GM12874 (cell line): ENCODE measurements at regions not wholly inside any gene's neighbourhood (a gene's known extent, or its start where the extent isn't known, plus 50 kb on each side); places are given as distances from the start of the nearest gene placed in this dataset.

Source experiments
- TF ChIP-seq, protein P1 (sequence below): IDR thresholded peaks from 2 replicates; pipeline ENCODE4 v1.5.1; 2011; ENCODE audit warnings: low read depth, mild to moderate bottlenecking, control low read depth, low read length, moderate library complexity; ENCODE audit not compliant: insufficient read depth

DNA sequence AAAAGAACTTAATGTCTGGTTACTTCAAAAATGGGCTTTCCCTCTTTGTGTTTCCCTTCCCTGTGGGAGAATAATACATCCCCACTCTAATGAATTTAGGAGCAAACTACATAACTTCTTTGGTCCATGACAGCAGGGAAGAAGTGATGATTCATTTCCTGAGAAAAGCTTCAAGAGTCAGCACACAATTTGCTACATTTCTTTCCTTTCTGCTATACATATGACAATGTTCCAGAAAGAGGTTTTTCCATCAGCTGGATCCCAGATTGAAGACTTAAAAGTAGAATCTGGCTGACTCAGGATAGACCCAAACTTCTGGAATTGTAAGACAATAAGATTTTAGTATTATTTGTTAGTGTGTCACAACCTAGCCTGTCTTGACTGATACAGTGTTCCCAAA lies 126.1 kb downstream of the DRD1 start:
- TF ChIP-seq, protein P1, sequence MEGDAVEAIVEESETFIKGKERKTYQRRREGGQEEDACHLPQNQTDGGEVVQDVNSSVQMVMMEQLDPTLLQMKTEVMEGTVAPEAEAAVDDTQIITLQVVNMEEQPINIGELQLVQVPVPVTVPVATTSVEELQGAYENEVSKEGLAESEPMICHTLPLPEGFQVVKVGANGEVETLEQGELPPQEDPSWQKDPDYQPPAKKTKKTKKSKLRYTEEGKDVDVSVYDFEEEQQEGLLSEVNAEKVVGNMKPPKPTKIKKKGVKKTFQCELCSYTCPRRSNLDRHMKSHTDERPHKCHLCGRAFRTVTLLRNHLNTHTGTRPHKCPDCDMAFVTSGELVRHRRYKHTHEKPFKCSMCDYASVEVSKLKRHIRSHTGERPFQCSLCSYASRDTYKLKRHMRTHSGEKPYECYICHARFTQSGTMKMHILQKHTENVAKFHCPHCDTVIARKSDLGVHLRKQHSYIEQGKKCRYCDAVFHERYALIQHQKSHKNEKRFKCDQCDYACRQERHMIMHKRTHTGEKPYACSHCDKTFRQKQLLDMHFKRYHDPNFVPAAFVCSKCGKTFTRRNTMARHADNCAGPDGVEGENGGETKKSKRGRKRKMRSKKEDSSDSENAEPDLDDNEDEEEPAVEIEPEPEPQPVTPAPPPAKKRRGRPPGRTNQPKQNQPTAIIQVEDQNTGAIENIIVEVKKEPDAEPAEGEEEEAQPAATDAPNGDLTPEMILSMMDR: no peak

DNA sequence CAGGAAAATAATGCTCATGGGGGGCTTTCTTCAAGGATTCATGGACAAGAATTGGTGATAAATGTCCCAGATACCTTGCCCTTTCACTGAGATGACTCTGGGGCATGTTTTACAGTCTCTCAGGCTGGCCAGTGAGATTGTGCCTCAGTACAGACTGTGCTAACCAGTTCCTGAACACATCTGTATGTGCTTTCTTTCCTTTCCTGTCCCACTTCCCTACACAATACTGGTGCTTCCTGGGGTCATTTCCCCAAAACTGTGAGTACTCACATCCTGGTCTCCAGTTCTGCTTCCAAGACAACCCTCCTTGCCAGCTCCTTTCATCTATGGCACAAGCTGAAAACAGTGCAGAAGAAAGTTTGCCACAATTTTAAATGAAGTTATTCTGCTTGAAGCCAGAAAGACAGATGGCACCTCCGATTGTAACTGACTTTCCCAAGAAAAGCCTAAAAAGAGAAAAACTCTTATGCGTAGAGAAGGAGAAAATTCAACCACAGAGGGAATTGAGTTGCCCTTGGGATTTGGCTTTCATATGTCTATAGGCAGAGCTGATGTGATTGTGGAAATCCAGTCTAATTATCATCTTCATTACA lies 134.7 kb downstream of the DRD1 start:
- TF ChIP-seq, protein P1: no peak

DNA sequence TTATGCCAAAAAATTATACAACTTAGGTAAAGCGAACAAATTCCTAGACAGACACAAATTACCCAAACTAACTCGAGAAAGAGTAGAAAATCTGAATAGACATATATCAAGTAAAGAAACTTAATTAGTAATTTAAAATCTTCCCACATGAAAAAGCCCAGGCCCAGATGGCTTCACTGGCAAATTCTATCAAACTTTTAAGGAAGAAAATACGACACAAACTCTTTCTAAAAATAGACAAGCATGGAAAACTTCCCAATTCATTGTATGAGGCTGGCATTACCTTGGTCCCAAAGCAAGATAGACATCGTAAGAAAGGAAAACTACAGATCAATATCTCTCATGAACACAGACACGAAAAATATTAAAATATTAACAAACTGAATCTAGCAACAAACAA lies 135.3 kb downstream of the DRD1 start:
- TF ChIP-seq, protein P1: no peak

DNA sequence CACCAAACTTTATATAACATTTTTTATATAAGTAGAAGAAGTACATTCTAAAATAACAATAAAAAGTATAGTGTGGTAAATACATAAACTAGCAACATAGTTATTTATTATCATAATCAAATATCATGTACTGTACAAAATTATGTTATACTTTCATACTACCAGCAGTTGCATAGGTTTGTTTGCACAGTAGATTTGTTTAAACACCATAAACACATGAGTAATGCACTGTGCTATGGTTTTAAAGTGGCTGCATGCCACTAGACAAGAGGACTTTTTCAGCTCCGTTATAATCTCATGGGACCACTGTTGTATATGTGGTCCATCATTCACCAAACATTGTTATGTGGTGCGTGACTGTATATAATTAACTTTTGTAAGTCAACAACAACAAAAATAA lies 137.6 kb downstream of the DRD1 start:
- TF ChIP-seq, protein P1: no peak

DNA sequence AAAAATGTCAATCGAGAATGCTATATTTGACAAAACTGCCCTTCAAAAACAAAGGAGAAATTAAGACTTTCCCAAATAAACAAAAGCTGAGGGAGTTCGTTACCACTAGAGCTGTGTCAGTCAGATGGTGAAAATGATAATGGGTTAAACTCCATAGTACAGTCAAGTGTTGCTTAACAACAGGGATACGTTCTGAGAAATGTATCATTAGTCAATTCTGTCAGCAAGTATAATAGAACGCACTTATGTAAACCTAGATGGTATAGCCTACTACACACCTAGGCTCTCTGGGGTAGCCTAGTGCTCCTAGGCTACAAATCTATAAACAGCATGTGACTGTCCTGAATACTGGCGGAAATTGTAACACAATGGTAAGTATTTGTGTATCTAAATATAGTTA lies 138.7 kb downstream of the DRD1 start:
- TF ChIP-seq, protein P1: no peak

DNA sequence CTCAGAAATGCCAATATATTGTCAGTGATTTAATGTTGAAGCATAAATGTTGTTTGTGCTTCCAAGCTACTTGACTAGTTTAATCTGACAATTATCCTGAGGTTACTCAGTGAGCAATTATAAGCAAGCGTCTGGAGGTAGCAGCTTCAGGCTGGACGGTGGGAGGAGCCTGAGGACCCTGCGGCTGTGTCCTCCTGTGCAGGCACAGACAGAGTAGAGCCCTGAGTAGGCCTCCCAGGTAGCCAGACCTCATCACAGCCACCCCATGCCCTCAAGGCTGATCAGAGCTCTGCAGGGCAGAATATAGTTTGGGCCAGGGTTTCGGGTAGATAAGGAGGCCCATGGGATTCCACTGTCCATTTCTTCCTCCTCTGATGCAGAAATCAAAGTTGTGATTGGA lies 153.6 kb downstream of the DRD1 start:
- TF ChIP-seq, protein P1: no peak

DNA sequence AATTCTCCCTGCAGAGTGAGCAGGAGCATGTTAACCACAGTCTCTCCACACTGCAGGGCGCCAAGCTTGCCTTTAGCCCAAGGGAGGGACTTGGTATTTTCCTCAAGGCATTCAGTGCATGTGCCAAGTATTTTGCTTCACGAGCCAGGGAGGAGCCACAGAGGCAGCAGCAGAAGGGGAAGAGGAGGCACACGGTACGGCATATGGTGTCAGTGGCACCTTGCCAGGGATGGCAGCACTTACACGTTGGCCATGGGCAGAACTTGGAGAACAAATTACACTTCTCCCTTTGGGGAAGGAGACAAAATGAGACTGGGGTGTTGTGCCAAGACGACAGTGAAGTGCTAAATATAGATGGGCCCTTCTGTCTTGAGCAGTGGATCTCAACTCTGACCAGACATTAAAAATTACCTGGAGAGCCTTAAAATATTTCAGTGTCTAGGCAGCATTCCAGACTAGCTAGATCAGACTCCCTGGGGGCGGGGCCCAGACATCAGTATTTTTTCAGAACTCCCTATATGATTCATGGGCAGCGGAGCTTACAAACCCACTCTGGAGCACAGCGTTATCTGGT lies 155.8 kb downstream of the DRD1 start:
- TF ChIP-seq, protein P1: no peak
